Neural progenitor cell (in vitro differentiated cells): ENCODE measurements at regions not wholly inside any gene's neighbourhood (a gene's known extent, or its start where the extent isn't known, plus 50 kb on each side); places are given as distances from the start of the nearest gene placed in this dataset.
A peak's percentile ranks its signal among the peaks of the same experiment; 100 is the strongest.

Experiments
- DNase-seq: peaks from one replicate; pipeline ENCODE4 v3.0.0-alpha.2; 2016; ENCODE audit warnings: low spot score
- H2AFZ ChIP-seq: fragments of 200-600 bp; sonication (generic); replicated peaks from 2 replicates; pipeline ENCODE4 v1.6.1; 2016; ENCODE audit warnings: antibody characterized with exemption
- H3F3A ChIP-seq: fragments of 200-600 bp; sonication (generic); 2 replicates; pipeline ENCODE4 v1.6.1; 2016; ENCODE audit warnings: antibody characterized with exemption, low read depth
- H3K27ac ChIP-seq: fragments of 200-600 bp; sonication (generic); 2 replicates; pipeline ENCODE4 v1.5.1; 2016; ENCODE audit warnings: mild to moderate bottlenecking
- H3K27me3 ChIP-seq: fragments of 200-600 bp; sonication (generic); 2 replicates; pipeline ENCODE4 v1.6.1; 2016; ENCODE audit warnings: mild to moderate bottlenecking, moderate library complexity
- H3K36me3 ChIP-seq: fragments of 200-600 bp; sonication (generic); 2 replicates; pipeline ENCODE4 v1.5.1; 2016
- H3K4me1 ChIP-seq: fragments of 200-600 bp; sonication (generic); 2 replicates; pipeline ENCODE4 v1.6.1; 2016; ENCODE audit warnings: mixed run types
- H3K4me2 ChIP-seq: fragments of 200-600 bp; sonication (generic); 2 replicates; pipeline ENCODE4 v1.6.1; 2016
- H3K4me3 ChIP-seq: fragments of 200-600 bp; sonication (generic); 2 replicates; pipeline ENCODE4 v1.5.1; 2016
- H3K79me2 ChIP-seq: fragments of 200-600 bp; sonication (generic); 2 replicates; pipeline ENCODE4 v1.6.1; 2016; ENCODE audit warnings: low read depth
- H3K9ac ChIP-seq: fragments of 200-600 bp; sonication (generic); 2 replicates; pipeline ENCODE4 v1.6.1; 2016
- H3K9me3 ChIP-seq: fragments of 200-600 bp; sonication (generic); 2 replicates; pipeline ENCODE4 v1.5.1; 2016; ENCODE audit warnings: low read depth
- H4K20me1 ChIP-seq: fragments of 200-600 bp; sonication (generic); 2 replicates; pipeline ENCODE4 v1.6.1; 2016; ENCODE audit warnings: low read depth
- H3K27ac Mint-ChIP-seq: 3 replicates; pipeline ENCODE4 v1.8.0; 2021; ENCODE audit warnings: mixed read lengths
- H3K27me3 Mint-ChIP-seq: 2 replicates; pipeline ENCODE4 v1.8.0; 2022; ENCODE audit warnings: low read depth, mild to moderate bottlenecking, inconsistent platforms, moderate library complexity, mixed read lengths; ENCODE audit not compliant: insufficient read depth
- H3K36me3 Mint-ChIP-seq: 3 replicates; pipeline ENCODE4 v1.8.0; 2021; ENCODE audit warnings: mixed read lengths
- H3K4me1 Mint-ChIP-seq: 3 replicates; pipeline ENCODE4 v1.8.0; 2021; ENCODE audit warnings: mixed read lengths
- H3K4me3 Mint-ChIP-seq: 3 replicates; pipeline ENCODE4 v1.8.0; 2021; ENCODE audit warnings: mild to moderate bottlenecking, moderate library complexity, mixed read lengths
- H3K9me3 Mint-ChIP-seq: 3 replicates; pipeline ENCODE4 v1.8.0; 2020; ENCODE audit warnings: mixed read lengths
- CTCF ChIP-seq: fragments of 200-600 bp; sonication (generic); IDR thresholded peaks from 2 replicates; pipeline ENCODE4 v1.5.1; 2017; ENCODE audit warnings: antibody characterized with exemption, mild to moderate bottlenecking
- EZH2 ChIP-seq: fragments of 200-600 bp; sonication (generic); IDR thresholded peaks from 2 replicates; pipeline ENCODE4 v1.6.1; 2017; ENCODE audit warnings: antibody characterized with exemption, mild to moderate bottlenecking, moderate library complexity
- EZH2phosphoT487 ChIP-seq: fragments of 200-600 bp; sonication (generic); IDR thresholded peaks from 2 replicates; pipeline ENCODE4 v1.6.1; 2017; ENCODE audit warnings: antibody characterized with exemption

DNA sequence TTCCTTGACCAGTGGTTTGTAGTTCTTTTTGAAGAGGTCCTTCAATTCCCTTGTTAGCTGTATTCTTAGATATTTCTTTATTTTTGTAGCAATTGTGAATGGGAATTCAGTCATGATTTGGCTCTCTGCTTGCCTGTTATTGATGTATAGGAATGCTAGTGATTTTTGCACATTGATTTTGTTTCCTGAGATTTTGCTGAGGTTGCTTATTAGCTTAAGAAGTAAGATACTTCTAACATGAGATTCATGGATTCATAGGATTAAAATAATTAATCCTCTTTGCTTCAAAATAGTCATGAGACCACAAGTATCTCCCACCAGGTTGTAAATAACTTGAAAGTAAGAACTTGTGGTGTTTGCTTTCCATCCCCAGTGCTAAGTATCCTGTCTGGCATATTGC lies 308.9 kb downstream of the DTHD1 start:
- Histone ChIP-seq H3F3A (no peaks in the 10 kb centered on the region), H3K9ac (no peak overlapping the region), H3K4me3 (no peak overlapping the region), H4K20me1 (no peaks in the 10 kb centered on the region), H3K79me2 (no peaks in the 10 kb centered on the region), H3K4me1 (no peaks in the 10 kb centered on the region), H3K36me3 (no peaks in the 10 kb centered on the region), H3K27ac (no peak overlapping the region), H3K4me2 (no peak overlapping the region), H3K27me3 (no peaks in the 10 kb centered on the region), H3K9me3 (peaks cover 4% of the 10 kb centered on the region), H2AFZ (no peak overlapping the region)
- H3K27ac Mint-ChIP-seq = no peak overlapping the region
- DNase-seq = no peak
- H3K4me3 Mint-ChIP-seq = no peak overlapping the region
- no peaks in the 10 kb centered on the region for H3K4me1 Mint-ChIP-seq
- no peak for TF ChIP-seq EZH2
- TF ChIP-seq EZH2phosphoT487 = no peak
- no peak for TF ChIP-seq CTCF
- no peaks in the 10 kb centered on the region for H3K27me3 Mint-ChIP-seq
- no peaks in the 10 kb centered on the region for H3K36me3 Mint-ChIP-seq
- peaks cover 11% of the 10 kb centered on the region for H3K9me3 Mint-ChIP-seq

DNA sequence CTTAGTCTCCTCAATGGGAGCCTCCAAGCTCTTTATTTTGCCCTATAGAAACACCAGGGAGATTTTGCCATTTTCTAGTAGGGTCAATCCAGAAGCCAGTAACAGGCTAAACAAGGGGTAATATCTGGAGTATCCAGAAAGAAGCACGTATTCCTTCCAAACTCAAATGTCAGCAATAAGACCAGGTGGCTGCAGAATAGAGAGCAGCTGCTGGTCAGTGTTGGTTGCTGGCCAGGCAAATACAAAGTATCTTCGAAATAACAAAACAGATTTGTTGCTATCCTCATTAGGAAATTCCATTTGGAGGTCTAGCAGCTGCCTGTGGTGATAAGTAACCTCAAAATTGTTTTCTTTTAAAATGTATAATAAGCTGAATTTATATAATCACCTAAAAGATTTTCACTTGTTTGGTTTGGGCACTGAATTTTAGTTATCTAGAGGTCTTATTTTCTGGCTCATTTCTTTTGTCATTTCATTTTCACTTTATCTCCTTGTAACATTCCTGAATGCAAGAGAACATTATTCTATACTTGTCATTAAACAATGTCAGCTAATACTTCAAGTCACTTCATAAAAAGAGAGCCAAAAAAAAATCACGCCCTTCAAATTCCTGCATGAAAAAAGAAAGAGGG lies 320.6 kb downstream of the DTHD1 start:
- Histone ChIP-seq H3K4me1 (no peaks in the 10 kb centered on the region), H3K27ac (no peak overlapping the region), H3K27me3 (no peaks in the 10 kb centered on the region), H3K79me2 (no peaks in the 10 kb centered on the region), H3K4me2 (no peak overlapping the region), H4K20me1 (no peaks in the 10 kb centered on the region), H3K4me3 (no peak overlapping the region), H3K9me3 (peaks cover 9% of the 10 kb centered on the region), H2AFZ (peak overlapping the region; percentile 18), H3F3A (no peaks in the 10 kb centered on the region), H3K36me3 (peaks cover 3% of the 10 kb centered on the region), H3K9ac (no peak overlapping the region)
- H3K27me3 Mint-ChIP-seq = no peaks in the 10 kb centered on the region
- H3K9me3 Mint-ChIP-seq = no peaks in the 10 kb centered on the region
- no peak for DNase-seq
- no peaks in the 10 kb centered on the region for H3K36me3 Mint-ChIP-seq
- no peaks in the 10 kb centered on the region for H3K4me1 Mint-ChIP-seq
- no peak overlapping the region for H3K4me3 Mint-ChIP-seq
- H3K27ac Mint-ChIP-seq = no peak overlapping the region
- TF ChIP-seq CTCF (no peak), EZH2 (no peak), EZH2phosphoT487 (no peak)

GRCh38 chr4:36609661-36610060 lies 328.2 kb downstream of the DTHD1 start:
- Histone ChIP-seq H3K9ac (no peak overlapping the region), H3K4me1 (no peaks in the 10 kb centered on the region), H3K4me3 (no peak overlapping the region), H3K9me3 (peaks cover 9% of the 10 kb centered on the region), H3K36me3 (peaks cover 3% of the 10 kb centered on the region), H2AFZ (no peak overlapping the region), H3K79me2 (no peaks in the 10 kb centered on the region), H4K20me1 (no peaks in the 10 kb centered on the region), H3K27ac (no peak overlapping the region), H3K27me3 (no peaks in the 10 kb centered on the region), H3K4me2 (no peak overlapping the region), H3F3A (no peaks in the 10 kb centered on the region)
- peaks cover 5% of the 10 kb centered on the region for H3K9me3 Mint-ChIP-seq
- TF ChIP-seq EZH2 (no peak), EZH2phosphoT487 (no peak), CTCF (no peak)
- H3K4me3 Mint-ChIP-seq = no peak overlapping the region
- no peak overlapping the region for H3K27ac Mint-ChIP-seq
- H3K4me1 Mint-ChIP-seq = no peaks in the 10 kb centered on the region
- H3K27me3 Mint-ChIP-seq = no peaks in the 10 kb centered on the region
- H3K36me3 Mint-ChIP-seq = no peaks in the 10 kb centered on the region
- DNase-seq = no peak
